DMS114 treated with DMSO at 0.1 percent for 48 hours (cell line): ENCODE measurements at regions not wholly inside any gene's neighbourhood (a gene's known extent, or its start where the extent isn't known, plus 50 kb on each side); places are given as distances from the start of the nearest gene placed in this dataset.

Experiments
- DNase-seq: peaks from one replicate; lab custom pipeline; 2025; ENCODE audit not compliant: unreplicated experiment; lab: John Stamatoyannopoulos, UW

GRCh38 chr1:37128091-37128490 lies 93.8 kb upstream of the GRIK3 start:
- no peak for DNase-seq

DNA sequence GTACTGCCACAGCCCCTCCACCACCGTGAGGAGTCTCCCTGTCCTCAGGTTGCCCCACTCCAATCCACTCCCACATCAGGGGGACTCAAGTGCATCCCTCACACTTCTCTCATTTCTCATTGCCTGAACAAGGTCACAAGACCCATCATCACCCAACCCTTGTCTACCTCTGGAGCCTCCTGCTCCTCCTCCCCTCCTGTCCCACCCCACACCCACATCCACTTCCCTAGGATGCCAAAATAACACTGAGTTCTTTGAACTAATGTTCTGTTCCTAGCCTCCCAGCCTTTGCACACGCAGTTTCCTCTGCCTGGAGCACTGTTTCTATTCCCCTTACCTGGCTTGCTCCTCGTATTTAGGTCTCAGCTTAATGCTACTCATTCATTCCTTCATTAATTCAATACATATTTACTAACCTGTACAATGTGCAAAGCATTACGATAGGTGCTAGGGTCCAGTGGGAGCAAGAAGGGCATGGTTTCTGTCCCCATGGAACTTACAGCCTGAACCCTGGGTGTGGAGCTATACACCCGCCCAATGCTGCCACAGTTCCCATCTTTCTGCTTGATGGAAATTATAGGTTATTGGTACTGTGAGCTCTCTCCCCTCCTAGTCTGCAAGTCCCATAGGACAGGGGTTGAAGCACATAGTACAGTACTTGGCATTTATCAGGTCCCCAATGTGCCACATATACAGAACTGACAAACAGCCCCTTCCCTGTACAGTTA lies 96.1 kb upstream of the GRIK3 start:
- DNase-seq: no peak

GRCh38 chr1:37131281-37131680 lies 97.0 kb upstream of the GRIK3 start:
- DNase-seq: no peak

GRCh38 chr1:37133276-37134145 lies 99.2 kb upstream of the GRIK3 start:
- DNase-seq: no peak

DNA sequence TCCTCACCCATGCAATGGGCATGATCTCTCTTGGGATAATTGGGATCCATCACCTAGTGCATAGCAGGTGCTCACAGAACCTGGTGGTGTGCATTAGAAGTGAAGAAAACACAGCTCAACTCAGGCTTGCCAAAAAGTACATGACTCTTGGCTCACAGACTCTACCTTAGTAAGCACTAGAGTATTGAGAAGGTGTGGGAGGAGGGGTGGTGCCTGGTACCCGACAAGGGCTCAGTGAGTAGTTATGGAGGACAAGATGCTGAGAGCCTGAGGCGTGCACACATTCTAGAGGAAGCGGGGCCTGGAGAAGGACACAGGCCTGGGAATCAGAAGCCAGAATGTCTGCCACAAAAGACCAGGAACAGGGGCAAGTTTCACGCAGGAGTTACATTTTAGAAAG lies 100.3 kb upstream of the GRIK3 start:
- no peak for DNase-seq

DNA sequence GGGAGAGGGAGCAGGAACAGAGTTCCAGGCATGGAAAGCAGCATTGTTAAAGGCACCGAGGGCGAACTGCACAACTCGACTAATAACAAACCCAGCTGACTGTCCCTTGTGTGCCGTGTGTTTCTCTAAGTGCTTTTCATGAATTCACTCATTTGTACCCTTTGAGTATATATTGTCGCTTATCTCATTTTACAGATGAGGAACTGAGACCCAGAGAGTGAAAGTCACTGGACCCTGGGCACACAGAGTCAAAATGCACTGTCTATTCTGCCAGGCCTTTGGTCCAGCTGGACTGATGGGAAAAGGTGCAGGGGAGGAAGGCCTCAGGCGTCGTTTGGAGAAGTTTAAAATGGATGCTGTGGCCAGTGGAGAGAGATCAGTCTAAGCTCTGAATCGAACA lies 100.7 kb upstream of the GRIK3 start:
- DNase-seq: no peak

- no peak for DNase-seq
Measured at GRCh38 chr1:37137014-37137413, 102.7 kb upstream of the GRIK3 start.

- DNase-seq: no peak
Measured at GRCh38 chr1:37137601-37138000, 103.3 kb upstream of the GRIK3 start.

DNA sequence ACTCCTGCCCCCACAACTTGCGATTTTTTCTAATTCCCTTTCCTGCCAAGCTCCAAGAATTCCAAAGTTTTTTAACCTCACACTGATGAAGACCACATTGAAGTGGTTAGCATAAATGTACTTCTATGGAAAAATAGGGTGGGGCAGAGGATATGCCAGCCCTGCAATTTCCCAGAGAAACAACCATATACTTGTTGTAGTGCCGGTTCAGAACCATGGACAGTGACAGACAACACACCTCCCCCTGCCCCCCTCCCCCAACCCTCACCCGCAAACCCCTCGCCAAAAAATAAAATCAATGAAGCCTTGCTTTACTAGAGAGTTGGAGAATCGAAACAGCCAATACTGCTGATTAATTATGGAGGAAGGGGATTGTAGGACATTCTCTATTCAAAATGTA lies 109.5 kb upstream of the GRIK3 start:
- no peak for DNase-seq

DNA sequence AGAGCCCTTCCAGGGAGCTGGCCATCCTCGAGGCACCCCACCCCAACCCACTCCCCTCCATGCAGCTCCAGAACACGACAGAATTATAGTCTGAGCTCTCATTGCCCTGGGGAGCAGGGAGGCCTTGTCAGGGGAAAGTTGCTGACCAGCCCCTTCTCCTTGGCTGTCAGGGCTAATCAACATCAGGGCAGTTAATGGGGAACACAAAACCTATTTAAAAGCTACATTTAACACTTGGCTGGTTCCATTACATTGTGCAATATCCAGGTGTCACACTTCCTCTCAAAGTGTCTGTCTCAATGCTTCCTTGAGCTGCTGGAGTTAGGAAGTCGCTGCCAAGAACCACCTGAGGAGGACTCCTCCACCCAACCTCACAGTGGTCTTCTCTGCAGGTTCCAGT lies 111.8 kb upstream of the GRIK3 start:
- DNase-seq: no peak

GRCh38 chr1:37147392-37147831 lies 113.1 kb upstream of the GRIK3 start:
- no peak for DNase-seq

- no peak for DNase-seq
Measured at GRCh38 chr1:37147906-37148305, 113.6 kb upstream of the GRIK3 start.

- no peak for DNase-seq
Measured at GRCh38 chr1:37148663-37149062, 114.3 kb upstream of the GRIK3 start.

- DNase-seq: no peak
Measured at GRCh38 chr1:37149296-37149695, 115.0 kb upstream of the GRIK3 start.

DNA sequence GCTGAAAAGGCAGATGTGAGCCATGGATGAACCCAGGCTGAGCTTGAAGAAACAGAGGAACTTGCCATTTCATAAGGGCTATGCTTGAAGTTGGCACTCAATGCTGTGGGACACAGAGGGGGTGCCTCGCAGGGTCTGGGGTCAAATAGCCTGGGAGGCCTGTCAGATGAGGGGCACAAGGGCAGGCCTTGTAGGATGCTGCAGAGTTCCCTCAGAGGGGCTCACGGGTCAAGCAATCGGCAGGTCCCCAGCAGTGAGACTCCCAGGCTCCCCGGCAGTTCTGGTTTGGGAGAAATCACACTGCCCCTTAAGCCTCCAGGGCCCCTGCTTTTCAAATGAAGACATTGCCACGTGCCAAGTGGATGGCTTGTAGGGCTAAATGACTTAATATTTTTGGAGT lies 116.7 kb upstream of the GRIK3 start:
- no peak for DNase-seq

DNA sequence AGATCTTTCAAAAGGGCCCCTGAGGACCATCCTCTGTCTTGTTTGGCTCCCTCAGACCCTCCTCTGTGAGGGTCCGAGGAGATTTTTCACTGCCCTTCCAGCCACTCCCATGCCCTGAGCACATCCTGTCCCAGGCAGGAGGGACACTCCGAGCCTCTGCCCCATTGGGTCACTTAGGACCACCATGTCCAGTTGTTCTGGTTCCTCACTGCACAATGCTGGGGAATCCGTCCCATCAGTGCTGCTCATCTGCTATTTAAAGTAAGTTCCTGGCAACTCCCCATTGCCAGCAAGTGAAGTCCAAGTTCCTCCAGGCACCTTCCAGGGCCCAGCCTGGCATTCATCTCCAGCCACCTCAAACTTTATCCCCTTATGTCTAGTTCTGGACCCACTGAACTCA lies 117.5 kb upstream of the GRIK3 start:
- DNase-seq: no peak

DNA sequence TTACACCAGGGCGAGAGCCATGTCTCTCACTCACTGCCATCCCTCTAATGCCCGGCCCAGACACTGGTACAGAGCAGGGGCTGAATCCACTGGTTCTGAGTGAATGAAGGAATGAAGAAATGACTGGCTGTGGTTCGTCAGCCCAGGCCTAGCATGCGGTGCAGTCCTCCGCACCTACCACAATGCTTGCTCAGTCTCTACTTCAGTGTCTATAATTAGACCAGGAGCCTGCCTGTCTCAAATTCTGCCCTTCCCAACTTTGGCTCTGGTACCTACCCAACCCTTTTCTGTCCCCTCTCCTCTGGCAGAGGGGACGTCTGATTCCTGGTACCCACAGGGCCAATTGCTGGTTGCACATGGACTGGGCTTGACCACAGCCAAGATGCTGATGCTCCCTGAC lies 118.2 kb upstream of the GRIK3 start:
- DNase-seq: no peak

- no peak for DNase-seq
Measured at GRCh38 chr1:37153116-37154100, 119.1 kb upstream of the GRIK3 start.

- DNase-seq: no peak
Measured at GRCh38 chr1:37156646-37157045, 122.3 kb upstream of the GRIK3 start.

DNA sequence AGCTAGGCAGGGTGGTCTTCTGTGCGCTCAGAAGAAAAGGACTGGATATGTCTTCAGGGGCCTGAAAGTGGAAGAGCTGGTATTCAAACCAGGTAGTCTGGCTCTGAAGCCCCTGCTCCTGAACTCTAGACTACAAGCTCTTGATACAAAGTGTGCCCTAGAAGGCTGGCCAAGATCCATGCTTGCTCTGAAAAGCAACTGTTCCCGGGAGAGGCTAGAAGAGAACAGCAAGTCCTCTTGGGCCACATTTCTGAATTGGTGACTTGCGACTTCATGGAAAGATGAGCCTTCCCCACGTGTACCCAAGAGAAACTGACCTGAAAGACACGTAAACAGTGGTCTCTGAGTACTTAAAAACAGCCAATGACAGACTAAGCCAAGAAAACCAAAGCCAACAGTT lies 123.3 kb upstream of the GRIK3 start:
- no peak for DNase-seq

DNA sequence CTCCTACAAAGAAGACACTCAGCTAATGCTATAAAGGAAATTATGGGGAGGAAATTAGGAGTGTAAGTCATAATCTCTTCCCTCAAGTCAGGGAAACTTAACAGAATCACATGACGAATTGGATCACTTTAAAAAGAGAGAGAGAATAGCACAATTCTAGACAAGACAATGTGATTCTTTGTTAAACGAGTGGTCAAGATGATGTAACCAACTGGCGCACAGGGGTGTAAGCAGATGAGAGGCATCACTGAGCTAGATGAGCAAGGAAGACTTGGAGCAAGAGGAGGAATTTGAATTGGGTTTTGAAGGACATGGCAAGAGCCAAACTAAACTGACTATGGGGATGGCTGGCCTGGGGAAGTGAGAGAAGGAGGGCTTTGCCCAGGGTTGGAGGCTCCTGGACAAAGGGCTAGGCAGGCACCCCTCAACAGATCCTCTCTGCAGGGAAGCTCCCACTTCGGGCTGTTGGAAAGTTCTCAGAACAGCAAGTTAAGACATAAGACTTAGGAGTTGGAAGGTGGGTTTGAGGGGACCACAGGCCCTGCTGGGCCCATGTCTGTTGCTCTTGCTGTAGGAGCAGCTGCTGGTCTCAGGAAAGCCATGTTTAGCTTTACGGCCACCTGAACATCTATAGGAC lies 123.9 kb upstream of the GRIK3 start:
- DNase-seq: no peak
